ENCODE measurements at regions not wholly inside any gene's neighbourhood (a gene's known extent, or its start where the extent isn't known, plus 50 kb on each side); places are given as distances from the start of the nearest gene placed in this dataset.

DNA sequence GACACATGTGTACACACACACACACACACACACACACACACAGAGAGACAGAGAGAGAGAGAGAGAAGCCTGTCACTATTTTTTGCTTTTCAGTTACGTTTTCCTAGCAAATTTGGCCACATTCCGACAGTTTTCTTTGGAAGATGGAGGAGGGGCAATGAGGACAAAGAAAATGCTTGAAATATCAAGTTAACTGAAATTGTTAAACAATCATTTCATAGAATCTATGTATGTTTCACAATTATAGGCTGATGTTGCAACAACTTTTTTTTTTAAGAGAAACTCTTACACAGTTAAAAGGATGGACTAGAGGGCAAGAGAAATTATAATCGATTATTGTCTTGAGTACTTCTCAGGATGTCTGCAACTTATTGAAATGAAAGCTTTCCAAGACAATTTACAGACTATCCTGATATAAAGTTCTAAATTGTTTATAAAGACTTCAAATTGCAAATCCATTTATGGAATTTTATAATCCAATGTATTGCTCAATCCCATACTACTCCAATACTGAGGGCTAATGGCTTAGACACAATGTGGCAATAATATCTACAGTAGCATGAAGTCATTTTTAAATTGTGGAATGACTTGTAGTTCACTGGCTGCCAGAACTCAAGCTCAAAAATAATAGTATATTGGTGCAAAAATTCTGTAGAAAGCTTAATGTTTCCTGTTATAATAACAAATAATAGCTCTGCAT, 647.0 kb upstream of the PCDH7 start:
- TF ChIP-seq EP300 (IDR thresholded peaks at IDR 0.05; ENCODE audit: borderline replicate concordance in 1 of 2, low read depth in 2 of 2, low read length in 2 of 2) (no peak), EZH2 (IDR thresholded peaks at IDR 0.05; ENCODE audit: low read depth, low read length, severe bottlenecking) (no peak)
- TF ChIP-seq, protein P1, sequence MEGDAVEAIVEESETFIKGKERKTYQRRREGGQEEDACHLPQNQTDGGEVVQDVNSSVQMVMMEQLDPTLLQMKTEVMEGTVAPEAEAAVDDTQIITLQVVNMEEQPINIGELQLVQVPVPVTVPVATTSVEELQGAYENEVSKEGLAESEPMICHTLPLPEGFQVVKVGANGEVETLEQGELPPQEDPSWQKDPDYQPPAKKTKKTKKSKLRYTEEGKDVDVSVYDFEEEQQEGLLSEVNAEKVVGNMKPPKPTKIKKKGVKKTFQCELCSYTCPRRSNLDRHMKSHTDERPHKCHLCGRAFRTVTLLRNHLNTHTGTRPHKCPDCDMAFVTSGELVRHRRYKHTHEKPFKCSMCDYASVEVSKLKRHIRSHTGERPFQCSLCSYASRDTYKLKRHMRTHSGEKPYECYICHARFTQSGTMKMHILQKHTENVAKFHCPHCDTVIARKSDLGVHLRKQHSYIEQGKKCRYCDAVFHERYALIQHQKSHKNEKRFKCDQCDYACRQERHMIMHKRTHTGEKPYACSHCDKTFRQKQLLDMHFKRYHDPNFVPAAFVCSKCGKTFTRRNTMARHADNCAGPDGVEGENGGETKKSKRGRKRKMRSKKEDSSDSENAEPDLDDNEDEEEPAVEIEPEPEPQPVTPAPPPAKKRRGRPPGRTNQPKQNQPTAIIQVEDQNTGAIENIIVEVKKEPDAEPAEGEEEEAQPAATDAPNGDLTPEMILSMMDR (IDR thresholded peaks at IDR 0.05; ENCODE audit: control extremely low read depth in 1 of 3, insufficient read depth in 1 of 3, low read depth in 1 of 3, low read length in 3 of 3): no peak
